ENCODE measurements at regions not wholly inside any gene's neighbourhood (a gene's known extent, or its start where the extent isn't known, plus 50 kb on each side); places are given as distances from the start of the nearest gene placed in this dataset.
"Not testable (repeated sequence)": the region's sequence is repeated elsewhere in the genome, so short reads cannot be mapped to it uniquely, and the experiment has no call there.

- not testable (repeated sequence) for H3K36me3 ChIP-seq (ENCODE audit: low read depth); DNase-seq (ENCODE audit: low spot score); H3K4me1 ChIP-seq (ENCODE audit: insufficient read depth, poor library complexity, severe bottlenecking); ATAC-seq (ENCODE audit: low read depth); H3K9me3 ChIP-seq (ENCODE audit: severe bottlenecking); H3K27me3 ChIP-seq (ENCODE audit: insufficient read depth, poor library complexity, severe bottlenecking); H3K27ac ChIP-seq (ENCODE audit: poor library complexity, severe bottlenecking); H3K4me3 ChIP-seq (ENCODE audit: severe bottlenecking)
Observed at GRCh38 chr9:67418496-67419079, 426.2 kb upstream of the SPATA31A3 start.

GRCh38 chr9:67417341-67417983 is 425.1 kb upstream of the SPATA31A3 start:
- H3K27ac ChIP-seq (ENCODE audit: poor library complexity, severe bottlenecking); DNase-seq (ENCODE audit: low spot score); H3K9me3 ChIP-seq (ENCODE audit: severe bottlenecking); H3K4me1 ChIP-seq (ENCODE audit: insufficient read depth, poor library complexity, severe bottlenecking); ATAC-seq (ENCODE audit: low read depth); H3K27me3 ChIP-seq (ENCODE audit: insufficient read depth, poor library complexity, severe bottlenecking); H3K4me3 ChIP-seq (ENCODE audit: severe bottlenecking); H3K36me3 ChIP-seq (ENCODE audit: low read depth): not testable (repeated sequence)

GRCh38 chr9:67416639-67417038 is 424.3 kb upstream of the SPATA31A3 start:
- not testable (repeated sequence) for H3K4me3 ChIP-seq (ENCODE audit: severe bottlenecking); DNase-seq (ENCODE audit: low spot score); H3K36me3 ChIP-seq (ENCODE audit: low read depth); H3K27me3 ChIP-seq (ENCODE audit: insufficient read depth, poor library complexity, severe bottlenecking); H3K9me3 ChIP-seq (ENCODE audit: severe bottlenecking); H3K27ac ChIP-seq (ENCODE audit: poor library complexity, severe bottlenecking); ATAC-seq (ENCODE audit: low read depth); H3K4me1 ChIP-seq (ENCODE audit: insufficient read depth, poor library complexity, severe bottlenecking)

- not testable (repeated sequence) for DNase-seq (ENCODE audit: low spot score); H3K4me1 ChIP-seq (ENCODE audit: insufficient read depth, poor library complexity, severe bottlenecking); H3K27me3 ChIP-seq (ENCODE audit: insufficient read depth, poor library complexity, severe bottlenecking); H3K27ac ChIP-seq (ENCODE audit: poor library complexity, severe bottlenecking); H3K4me3 ChIP-seq (ENCODE audit: severe bottlenecking); H3K36me3 ChIP-seq (ENCODE audit: low read depth); H3K9me3 ChIP-seq (ENCODE audit: severe bottlenecking)
- ATAC-seq (ENCODE audit: low read depth) = peak; percentile 58
Observed at GRCh38 chr9:67410606-67411220, 418.4 kb upstream of the SPATA31A3 start.

GRCh38 chr9:67403739-67404138 is 411.4 kb upstream of the SPATA31A3 start:
- H3K27me3 ChIP-seq (ENCODE audit: insufficient read depth, poor library complexity, severe bottlenecking); H3K9me3 ChIP-seq (ENCODE audit: severe bottlenecking); ATAC-seq (ENCODE audit: low read depth); H3K36me3 ChIP-seq (ENCODE audit: low read depth); H3K4me1 ChIP-seq (ENCODE audit: insufficient read depth, poor library complexity, severe bottlenecking); H3K27ac ChIP-seq (ENCODE audit: poor library complexity, severe bottlenecking); H3K4me3 ChIP-seq (ENCODE audit: severe bottlenecking); DNase-seq (ENCODE audit: low spot score): not testable (repeated sequence)

- not testable (repeated sequence) for H3K4me3 ChIP-seq (ENCODE audit: severe bottlenecking); H3K36me3 ChIP-seq (ENCODE audit: low read depth); H3K27ac ChIP-seq (ENCODE audit: poor library complexity, severe bottlenecking); H3K4me1 ChIP-seq (ENCODE audit: insufficient read depth, poor library complexity, severe bottlenecking); H3K9me3 ChIP-seq (ENCODE audit: severe bottlenecking); H3K27me3 ChIP-seq (ENCODE audit: insufficient read depth, poor library complexity, severe bottlenecking); ATAC-seq (ENCODE audit: low read depth); DNase-seq (ENCODE audit: low spot score)
Observed at GRCh38 chr9:67397731-67398130, 405.4 kb upstream of the SPATA31A3 start.

GRCh38 chr9:67394782-67395181 is 402.4 kb upstream of the SPATA31A3 start:
- not testable (repeated sequence) for DNase-seq (ENCODE audit: low spot score); H3K27me3 ChIP-seq (ENCODE audit: insufficient read depth, poor library complexity, severe bottlenecking); H3K4me3 ChIP-seq (ENCODE audit: severe bottlenecking); H3K36me3 ChIP-seq (ENCODE audit: low read depth); H3K27ac ChIP-seq (ENCODE audit: poor library complexity, severe bottlenecking); H3K9me3 ChIP-seq (ENCODE audit: severe bottlenecking); H3K4me1 ChIP-seq (ENCODE audit: insufficient read depth, poor library complexity, severe bottlenecking)
- peak; percentile 94 for ATAC-seq (ENCODE audit: low read depth)

- DNase-seq (ENCODE audit: low spot score); H3K4me1 ChIP-seq (ENCODE audit: insufficient read depth, poor library complexity, severe bottlenecking); ATAC-seq (ENCODE audit: low read depth): not testable (repeated sequence)
Observed at GRCh38 chr9:67394038-67394437, 401.7 kb upstream of the SPATA31A3 start.

GRCh38 chr9:67369664-67370063 is 377.3 kb upstream of the SPATA31A3 start:
- H3K4me3 ChIP-seq (ENCODE audit: severe bottlenecking); ATAC-seq (ENCODE audit: low read depth); DNase-seq (ENCODE audit: low spot score); H3K27me3 ChIP-seq (ENCODE audit: insufficient read depth, poor library complexity, severe bottlenecking); H3K36me3 ChIP-seq (ENCODE audit: low read depth); H3K4me1 ChIP-seq (ENCODE audit: insufficient read depth, poor library complexity, severe bottlenecking); H3K9me3 ChIP-seq (ENCODE audit: severe bottlenecking); H3K27ac ChIP-seq (ENCODE audit: poor library complexity, severe bottlenecking): not testable (repeated sequence)

More at GRCh38 chr9:67394038-67394437, 401.7 kb upstream of the SPATA31A3 start:
- H3K27ac ChIP-seq (ENCODE audit: poor library complexity, severe bottlenecking); H3K9me3 ChIP-seq (ENCODE audit: severe bottlenecking); H3K36me3 ChIP-seq (ENCODE audit: low read depth); H3K4me3 ChIP-seq (ENCODE audit: severe bottlenecking); H3K27me3 ChIP-seq (ENCODE audit: insufficient read depth, poor library complexity, severe bottlenecking): not testable (repeated sequence)

GRCh38 chr9:67362325-67362724 is 370.0 kb upstream of the SPATA31A3 start:
- DNase-seq (ENCODE audit: low spot score); H3K9me3 ChIP-seq (ENCODE audit: severe bottlenecking); H3K27ac ChIP-seq (ENCODE audit: poor library complexity, severe bottlenecking); H3K4me1 ChIP-seq (ENCODE audit: insufficient read depth, poor library complexity, severe bottlenecking); H3K36me3 ChIP-seq (ENCODE audit: low read depth); H3K4me3 ChIP-seq (ENCODE audit: severe bottlenecking); H3K27me3 ChIP-seq (ENCODE audit: insufficient read depth, poor library complexity, severe bottlenecking): not testable (repeated sequence)
- ATAC-seq (ENCODE audit: low read depth) = peak; percentile 59; the same call in 1 of the 3 replicates

- not testable (repeated sequence) for ATAC-seq (ENCODE audit: low read depth); DNase-seq (ENCODE audit: low spot score); H3K9me3 ChIP-seq (ENCODE audit: severe bottlenecking); H3K4me3 ChIP-seq (ENCODE audit: severe bottlenecking); H3K27ac ChIP-seq (ENCODE audit: poor library complexity, severe bottlenecking); H3K36me3 ChIP-seq (ENCODE audit: low read depth); H3K4me1 ChIP-seq (ENCODE audit: insufficient read depth, poor library complexity, severe bottlenecking); H3K27me3 ChIP-seq (ENCODE audit: insufficient read depth, poor library complexity, severe bottlenecking)
Observed at GRCh38 chr9:67353961-67354360, 361.6 kb upstream of the SPATA31A3 start.

Measured in RWPE2 (cell line).